ENCODE measurements at regions not wholly inside any gene's neighbourhood (a gene's known extent, or its start where the extent isn't known, plus 50 kb on each side); places are given as distances from the start of the nearest gene placed in this dataset.

- no peak for DNase-seq (ENCODE audit: low spot score)
Observed at GRCh38 chr6:50217841-50218240, 168.1 kb upstream of the DEFB112 start.

GRCh38 chr6:50236164-50236563 is 186.4 kb upstream of the DEFB112 start:
- no peak for DNase-seq (ENCODE audit: low spot score)

GRCh38 chr6:50239853-50240252 is 190.1 kb upstream of the DEFB112 start:
- DNase-seq (ENCODE audit: low spot score) = no peak

- no peak for DNase-seq (ENCODE audit: low spot score)
Observed at GRCh38 chr6:50240986-50241385, 191.3 kb upstream of the DEFB112 start.

- no peak for DNase-seq (ENCODE audit: low spot score)
Observed at GRCh38 chr6:50249493-50249892, 199.8 kb upstream of the DEFB112 start.

GRCh38 chr6:50257322-50257721 is 207.6 kb upstream of the DEFB112 start:
- DNase-seq (ENCODE audit: low spot score) = no peak

- no peak for DNase-seq (ENCODE audit: low spot score)
Observed at GRCh38 chr6:50259903-50260302, 210.2 kb upstream of the DEFB112 start.

- DNase-seq (ENCODE audit: low spot score) = no peak
Observed at GRCh38 chr6:50264995-50265571, 215.4 kb upstream of the DEFB112 start.

- DNase-seq (ENCODE audit: low spot score) = no peak
Observed at GRCh38 chr6:50270415-50270814, 220.7 kb upstream of the DEFB112 start.

- no peak for DNase-seq (ENCODE audit: low spot score)
Observed at GRCh38 chr6:50271266-50271665, 221.5 kb upstream of the DEFB112 start.

GRCh38 chr6:50271817-50272216 is 222.1 kb upstream of the DEFB112 start:
- DNase-seq (ENCODE audit: low spot score) = no peak

GRCh38 chr6:50272611-50273010 is 222.9 kb upstream of the DEFB112 start:
- DNase-seq (ENCODE audit: low spot score) = no peak

GRCh38 chr6:50276771-50277261 is 227.1 kb upstream of the DEFB112 start:
- no peak for DNase-seq (ENCODE audit: low spot score)

GRCh38 chr6:50277774-50278173 is 228.0 kb upstream of the DEFB112 start:
- no peak for DNase-seq (ENCODE audit: low spot score)

- DNase-seq (ENCODE audit: low spot score) = no peak
Observed at GRCh38 chr6:50278663-50279062, 228.9 kb upstream of the DEFB112 start.

- DNase-seq (ENCODE audit: low spot score) = no peak
Observed at GRCh38 chr6:50285735-50286134, 236.0 kb upstream of the DEFB112 start.

- no peak for DNase-seq (ENCODE audit: low spot score)
Observed at GRCh38 chr6:50288241-50288640, 238.5 kb upstream of the DEFB112 start.

- DNase-seq (ENCODE audit: low spot score) = no peak
Observed at GRCh38 chr6:50288881-50289280, 239.2 kb upstream of the DEFB112 start.

- no peak for DNase-seq (ENCODE audit: low spot score)
Observed at GRCh38 chr6:50289366-50289765, 239.6 kb upstream of the DEFB112 start.

GRCh38 chr6:50301307-50301706 is 251.6 kb upstream of the DEFB112 start:
- DNase-seq (ENCODE audit: low spot score) = no peak

- no peak for DNase-seq (ENCODE audit: low spot score)
Observed at GRCh38 chr6:50305660-50306059, 255.9 kb upstream of the DEFB112 start.

- no peak for DNase-seq (ENCODE audit: low spot score)
Observed at GRCh38 chr6:50318536-50318935, 268.8 kb upstream of the DEFB112 start.

- no peak for DNase-seq (ENCODE audit: low spot score)
Observed at GRCh38 chr6:50330347-50330746, 280.6 kb upstream of the DEFB112 start.

GRCh38 chr6:50330963-50331362 is 281.2 kb upstream of the DEFB112 start:
- DNase-seq (ENCODE audit: low spot score) = no peak

GRCh38 chr6:50333696-50334095 is 284.0 kb upstream of the DEFB112 start:
- no peak for DNase-seq (ENCODE audit: low spot score)
